ENCODE measurements at regions not wholly inside any gene's neighbourhood (a gene's known extent, or its start where the extent isn't known, plus 50 kb on each side); places are given as distances from the start of the nearest gene placed in this dataset.

DNA sequence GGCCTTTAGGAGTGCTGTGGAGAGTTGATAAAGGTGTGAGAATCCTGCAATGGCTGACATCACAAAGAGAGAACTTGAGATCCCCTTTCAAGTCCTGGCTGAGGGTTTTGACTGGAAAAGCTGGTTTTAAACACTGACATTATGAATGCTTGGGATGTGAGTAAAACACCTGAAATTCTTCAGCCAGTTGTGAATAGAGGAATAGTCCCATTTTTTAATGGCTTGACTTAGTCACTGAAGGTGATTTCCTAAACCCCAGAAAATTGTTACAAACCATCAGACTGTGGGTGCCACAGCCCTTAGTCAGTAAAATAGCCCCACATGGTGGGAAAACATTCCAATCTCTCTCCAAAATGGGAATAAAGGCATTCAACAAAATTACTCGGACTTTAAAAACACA, 107.7 kb upstream of the LMO4 start:
- TF ChIP-seq, protein P1, sequence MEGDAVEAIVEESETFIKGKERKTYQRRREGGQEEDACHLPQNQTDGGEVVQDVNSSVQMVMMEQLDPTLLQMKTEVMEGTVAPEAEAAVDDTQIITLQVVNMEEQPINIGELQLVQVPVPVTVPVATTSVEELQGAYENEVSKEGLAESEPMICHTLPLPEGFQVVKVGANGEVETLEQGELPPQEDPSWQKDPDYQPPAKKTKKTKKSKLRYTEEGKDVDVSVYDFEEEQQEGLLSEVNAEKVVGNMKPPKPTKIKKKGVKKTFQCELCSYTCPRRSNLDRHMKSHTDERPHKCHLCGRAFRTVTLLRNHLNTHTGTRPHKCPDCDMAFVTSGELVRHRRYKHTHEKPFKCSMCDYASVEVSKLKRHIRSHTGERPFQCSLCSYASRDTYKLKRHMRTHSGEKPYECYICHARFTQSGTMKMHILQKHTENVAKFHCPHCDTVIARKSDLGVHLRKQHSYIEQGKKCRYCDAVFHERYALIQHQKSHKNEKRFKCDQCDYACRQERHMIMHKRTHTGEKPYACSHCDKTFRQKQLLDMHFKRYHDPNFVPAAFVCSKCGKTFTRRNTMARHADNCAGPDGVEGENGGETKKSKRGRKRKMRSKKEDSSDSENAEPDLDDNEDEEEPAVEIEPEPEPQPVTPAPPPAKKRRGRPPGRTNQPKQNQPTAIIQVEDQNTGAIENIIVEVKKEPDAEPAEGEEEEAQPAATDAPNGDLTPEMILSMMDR (IDR thresholded peaks at IDR 0.05; ENCODE audit: low read length) = no peak
- no peak for TF ChIP-seq EZH2 (IDR thresholded peaks at IDR 0.05; ENCODE audit: borderline replicate concordance, low read length)

Measured in OCI-LY1 (cell line).